Thoracic aorta (tissue), 2 donors: ENCODE measurements at regions not wholly inside any gene's neighbourhood (a gene's known extent, or its start where the extent isn't known, plus 50 kb on each side); places are given as distances from the start of the nearest gene placed in this dataset.

Experiments
- ATAC-seq: fragments of 150-250 bp; one replicate; pipeline ENCODE4 v1.8.0; 2017; ENCODE audit warnings: low read depth; ENCODE audit not compliant: insufficient number of reproducible peaks, low FRiP score
- DNase-seq: peaks from one replicate; pipeline ENCODE4 v3.0.0-alpha.2; 2020; ENCODE audit warnings: low spot score
- H3K27ac ChIP-seq, 2 donors: fragments of 200-600 bp; sonication (generic); 1 replicate in 1 of 2; 2 replicates in 1 of 2; pipeline ENCODE4 v1.5.1; 2016; ENCODE audit warnings: mild to moderate bottlenecking in 2 of 2, moderate library complexity in 2 of 2
- H3K27me3 ChIP-seq: fragments of 200-600 bp; sonication (generic); replicated peaks from 2 replicates; pipeline ENCODE4 v1.6.0; 2016; ENCODE audit warnings: mild to moderate bottlenecking; ENCODE audit not compliant: insufficient read depth
- H3K36me3 ChIP-seq: fragments of 200-600 bp; sonication (generic); one replicate; pipeline ENCODE4 v1.5.1; 2016
- H3K4me1 ChIP-seq, 2 donors: fragments of 200-600 bp; sonication (generic); 1 replicate in 1 of 2; 2 replicates in 1 of 2; pipeline versions ENCODE4 v1.5.1 to v1.6.0; 2016; ENCODE audit warnings: low read depth in 2 of 2, mild to moderate bottlenecking in 1 of 2; ENCODE audit not compliant: control insufficient read depth in 1 of 2
- H3K4me3 ChIP-seq: fragments of 200-600 bp; sonication (generic); 2 replicates; pipeline ENCODE4 v1.5.1; 2016; ENCODE audit warnings: mild to moderate bottlenecking
- H3K9me3 ChIP-seq: fragments of 200-600 bp; sonication (generic); 2 replicates; pipeline ENCODE4 v1.5.1; 2016
- CTCF ChIP-seq: fragments of 200-600 bp; sonication (generic); IDR thresholded peaks from one replicate; pipeline ENCODE4 v1.5.1; 2019; ENCODE audit warnings: antibody characterized with exemption

GRCh38 chr16:79274264-79274663 is 326.3 kb downstream of the MAF start:
- Histone ChIP-seq H3K4me1 (no peaks in the 10 kb centered on the region), H3K27ac (no peak overlapping the region), H3K9me3 (no peaks in the 10 kb centered on the region), H3K4me3 (no peak overlapping the region), H3K36me3 (no peaks in the 10 kb centered on the region), H3K27me3 (no peaks in the 10 kb centered on the region)
- no peak for ATAC-seq
- no peak for TF ChIP-seq CTCF
- no peak for DNase-seq

GRCh38 chr16:79272141-79272577 is 328.4 kb downstream of the MAF start:
- TF ChIP-seq CTCF, result no peak
- DNase-seq, result no peak
- H3K27ac ChIP-seq, result no peak overlapping the region
- H3K36me3 ChIP-seq, result no peaks in the 10 kb centered on the region
- ATAC-seq, result no peak
- H3K9me3 ChIP-seq, result no peaks in the 10 kb centered on the region
- H3K4me1 ChIP-seq, result no peaks in the 10 kb centered on the region
- H3K4me3 ChIP-seq, result no peak overlapping the region
- H3K27me3 ChIP-seq, result no peaks in the 10 kb centered on the region

GRCh38 chr16:79271583-79271982 is 329.0 kb downstream of the MAF start:
- no peak for TF ChIP-seq CTCF
- H3K27me3 ChIP-seq, result no peaks in the 10 kb centered on the region
- H3K27ac ChIP-seq, result no peak overlapping the region
- no peak overlapping the region for H3K4me3 ChIP-seq
- no peaks in the 10 kb centered on the region for H3K9me3 ChIP-seq
- ATAC-seq (no peak), DNase-seq (no peak)
- H3K36me3 ChIP-seq, result no peaks in the 10 kb centered on the region
- no peaks in the 10 kb centered on the region for H3K4me1 ChIP-seq

GRCh38 chr16:79270011-79270410 is 330.5 kb downstream of the MAF start:
- H3K27ac ChIP-seq, result no peak overlapping the region
- no peaks in the 10 kb centered on the region for H3K36me3 ChIP-seq
- no peak for ATAC-seq
- DNase-seq, result no peak
- H3K27me3 ChIP-seq, result no peaks in the 10 kb centered on the region
- no peak for TF ChIP-seq CTCF
- no peak overlapping the region for H3K4me3 ChIP-seq
- H3K4me1 ChIP-seq, result no peaks in the 10 kb centered on the region
- H3K9me3 ChIP-seq, result no peaks in the 10 kb centered on the region

GRCh38 chr16:79269211-79269863 is 331.2 kb downstream of the MAF start:
- no peaks in the 10 kb centered on the region for H3K9me3 ChIP-seq
- H3K4me1 ChIP-seq, result no peaks in the 10 kb centered on the region
- H3K27ac ChIP-seq, result no peak overlapping the region
- no peak for ATAC-seq
- H3K27me3 ChIP-seq, result no peaks in the 10 kb centered on the region
- TF ChIP-seq CTCF, result no peak
- H3K36me3 ChIP-seq, result no peaks in the 10 kb centered on the region
- DNase-seq, result no peak
- H3K4me3 ChIP-seq, result no peak overlapping the region
